Fibroblast of lung (primary cell): ENCODE measurements at regions not wholly inside any gene's neighbourhood (a gene's known extent, or its start where the extent isn't known, plus 50 kb on each side); places are given as distances from the start of the nearest gene placed in this dataset.

ENCODE experiments used
- CTCF ChIP-seq, 2 donors: IDR thresholded peaks in 1 of 2; conservative IDR thresholded peaks in 1 of 2; 1 replicate in 1 of 2; 2 replicates in 1 of 2; pipeline ENCODE4 v1.5.1; 2011 to 2012; ENCODE audit warnings: low read length in 2 of 2, control low read depth in 1 of 2, inconsistent platforms in 1 of 2, low read depth in 1 of 2, mild to moderate bottlenecking in 1 of 2
- EZH2 ChIP-seq: IDR thresholded peaks from 2 replicates; pipeline ENCODE4 v1.5.1; 2012; ENCODE audit warnings: low read length, control low read depth, mild to moderate bottlenecking; ENCODE audit errors: missing control alignments

- TF ChIP-seq CTCF (conservative IDR thresholded peaks at IDR 0.05 in 1 of 2, IDR thresholded peaks at IDR 0.05 in 1 of 2; ENCODE audit: low read depth in 1 of 2, low read length in 2 of 2), result no peak
- TF ChIP-seq EZH2, result no peak
Observed at GRCh38 chr4:173960398-173960797, 323.1 kb downstream of the FBXO8 start.
